ENCODE measurements at regions not wholly inside any gene's neighbourhood (a gene's known extent, or its start where the extent isn't known, plus 50 kb on each side); places are given as distances from the start of the nearest gene placed in this dataset.

GRCh38 chr6:150456466-150456865 lies 87.7 kb downstream of the IYD start:
- POLR2A ChIA-PET = no interaction called here

GRCh38 chr6:150456902-150457643 lies 88.3 kb downstream of the IYD start:
- no peak for DNase-seq
- H3K36me3 Mint-ChIP-seq = no peaks in the 10 kb centered on the region
- H3K27ac ChIP-seq (ENCODE audit: low read length) = no peak overlapping the region
- no peaks in the 10 kb centered on the region for H3K9me3 ChIP-seq
- H3K36me3 ChIP-seq (ENCODE audit: control insufficient read depth in 2 of 2, extremely low read depth in 1 of 2, insufficient read depth in 1 of 2, low read length in 1 of 2) = no peaks in the 10 kb centered on the region
- H3K27me3 ChIP-seq (replicated peaks in 1 of 2; ENCODE audit: control insufficient read depth in 2 of 2, extremely low read depth in 1 of 2, insufficient read depth in 2 of 2, low read length in 1 of 2) = peaks cover 0 to 6% of the 10 kb centered on the region in 2 experiments
- no peak overlapping the region for H3K4me3 ChIP-seq (ENCODE audit: control insufficient read depth in 1 of 2, extremely low read depth in 1 of 2, low read length in 1 of 2)
- no peaks in the 10 kb centered on the region for H3K9me3 Mint-ChIP-seq
- CTCF ChIA-PET = no interaction called here
- WGBS (ENCODE audit: insufficient coverage) = 63% methylated on average over 2 of the region's 7 CpGs
- no peaks in the 10 kb centered on the region for H3K4me1 ChIP-seq (ENCODE audit: control insufficient read depth in 1 of 2, extremely low read depth in 1 of 2, insufficient read depth in 2 of 2, low read length in 2 of 2)
- POLR2A ChIA-PET = no interaction called here
- H3K27ac Mint-ChIP-seq = no peak overlapping the region
- no peak overlapping the region for H3K4me3 Mint-ChIP-seq
- ATAC-seq (replicated peaks in 1 of 4) = no peak
- H3K27me3 Mint-ChIP-seq = peaks cover 3 to 4% of the 10 kb centered on the region in 2 donors
- no peaks in the 10 kb centered on the region for H3K4me1 Mint-ChIP-seq

More at GRCh38 chr6:150456466-150456865, 87.7 kb downstream of the IYD start:
- no peak overlapping the region for H3K4me3 Mint-ChIP-seq
- H3K27ac Mint-ChIP-seq = no peak overlapping the region
- no peaks in the 10 kb centered on the region for H3K9me3 Mint-ChIP-seq
- Histone ChIP-seq H3K4me1 (ENCODE audit: control insufficient read depth in 1 of 2, extremely low read depth in 1 of 2, insufficient read depth in 2 of 2, low read length in 2 of 2) (no peaks in the 10 kb centered on the region), H3K27ac (ENCODE audit: low read length) (no peak overlapping the region), H3K9me3 (no peaks in the 10 kb centered on the region), H3K4me3 (ENCODE audit: control insufficient read depth in 1 of 2, extremely low read depth in 1 of 2, low read length in 1 of 2) (no peak overlapping the region), H3K27me3 (replicated peaks in 1 of 2; ENCODE audit: control insufficient read depth in 2 of 2, extremely low read depth in 1 of 2, insufficient read depth in 2 of 2, low read length in 1 of 2) (peaks cover 0 to 6% of the 10 kb centered on the region in 2 experiments), H3K36me3 (ENCODE audit: control insufficient read depth in 2 of 2, extremely low read depth in 1 of 2, insufficient read depth in 1 of 2, low read length in 1 of 2) (no peaks in the 10 kb centered on the region)
- H3K4me1 Mint-ChIP-seq = no peaks in the 10 kb centered on the region
- H3K27me3 Mint-ChIP-seq = peaks cover 3 to 4% of the 10 kb centered on the region in 2 donors
- no peaks in the 10 kb centered on the region for H3K36me3 Mint-ChIP-seq
- ATAC-seq (replicated peaks in 1 of 4) (no peak), DNase-seq (no peak)
- CTCF ChIA-PET = no interaction called here
- WGBS (ENCODE audit: insufficient coverage) = 100% methylated on average over 1 of the region's 7 CpGs

- no peaks in the 10 kb centered on the region for H3K9me3 Mint-ChIP-seq
- H3K4me1 ChIP-seq (ENCODE audit: control insufficient read depth in 1 of 2, extremely low read depth in 1 of 2, insufficient read depth in 2 of 2, low read length in 2 of 2) = no peaks in the 10 kb centered on the region
- ATAC-seq (replicated peaks in 1 of 4) = no peak
- no peak overlapping the region for H3K4me3 Mint-ChIP-seq
- H3K4me3 ChIP-seq (ENCODE audit: control insufficient read depth in 1 of 2, extremely low read depth in 1 of 2, low read length in 1 of 2) = no peak overlapping the region
- H3K4me1 Mint-ChIP-seq = no peaks in the 10 kb centered on the region
- H3K27ac Mint-ChIP-seq = no peak overlapping the region
- peaks cover 3 to 4% of the 10 kb centered on the region in 2 donors for H3K27me3 Mint-ChIP-seq
- no CpG with 5 or more reads among the region's 5 CpGs for WGBS (ENCODE audit: insufficient coverage)
- no peak for DNase-seq
- no peaks in the 10 kb centered on the region for H3K36me3 Mint-ChIP-seq
- no peak overlapping the region for H3K27ac ChIP-seq (ENCODE audit: low read length)
- ChIA-PET CTCF (no interaction called here), POLR2A (no interaction called here)
- H3K36me3 ChIP-seq (ENCODE audit: control insufficient read depth in 2 of 2, extremely low read depth in 1 of 2, insufficient read depth in 1 of 2, low read length in 1 of 2) = no peaks in the 10 kb centered on the region
- no peaks in the 10 kb centered on the region for H3K9me3 ChIP-seq
- peaks cover 0 to 4% of the 10 kb centered on the region in 2 experiments for H3K27me3 ChIP-seq (replicated peaks in 1 of 2; ENCODE audit: control insufficient read depth in 2 of 2, extremely low read depth in 1 of 2, insufficient read depth in 2 of 2, low read length in 1 of 2)
These were observed 89.8 kb downstream of the IYD start for GRCh38 chr6:150458579-150458978.

GRCh38 chr6:150463852-150464251 lies 95.0 kb downstream of the IYD start:
- Histone ChIP-seq H3K27ac (ENCODE audit: low read length) (no peak overlapping the region), H3K9me3 (no peaks in the 10 kb centered on the region), H3K4me3 (ENCODE audit: control insufficient read depth in 1 of 2, extremely low read depth in 1 of 2, low read length in 1 of 2) (no peak overlapping the region), H3K27me3 (replicated peaks in 1 of 2; ENCODE audit: control insufficient read depth in 2 of 2, extremely low read depth in 1 of 2, insufficient read depth in 2 of 2, low read length in 1 of 2) (peaks cover 0 to 4% of the 10 kb centered on the region in 2 experiments), H3K4me1 (ENCODE audit: control insufficient read depth in 1 of 2, extremely low read depth in 1 of 2, insufficient read depth in 2 of 2, low read length in 2 of 2) (no peaks in the 10 kb centered on the region), H3K36me3 (ENCODE audit: control insufficient read depth in 2 of 2, extremely low read depth in 1 of 2, insufficient read depth in 1 of 2, low read length in 1 of 2) (no peaks in the 10 kb centered on the region)
- POLR2A ChIA-PET = no interaction called here
- 85% methylated on average over 3 of the region's 5 CpGs for WGBS (ENCODE audit: insufficient coverage)
- H3K27me3 Mint-ChIP-seq = no peaks in the 10 kb centered on the region
- ATAC-seq (replicated peaks in 1 of 4) (no peak), DNase-seq (no peak)
- H3K4me3 Mint-ChIP-seq = no peak overlapping the region
- no peaks in the 10 kb centered on the region for H3K4me1 Mint-ChIP-seq
- H3K9me3 Mint-ChIP-seq = no peaks in the 10 kb centered on the region
- no peak overlapping the region for H3K27ac Mint-ChIP-seq
- no peaks in the 10 kb centered on the region for H3K36me3 Mint-ChIP-seq
- CTCF ChIA-PET = no interaction called here

GRCh38 chr6:150464966-150465365 lies 96.2 kb downstream of the IYD start:
- DNase-seq = no peak
- ChIA-PET CTCF (interaction anchor here in 1 of 2 donors (0.6 kb wide), 1 partner anchor 346 kb away, joined by 3 read pairs; no protein-coding TSS in a partner anchor), POLR2A (no interaction called here)
- no peaks in the 10 kb centered on the region for H3K36me3 Mint-ChIP-seq
- WGBS (ENCODE audit: insufficient coverage) = 60% methylated on average over 1 of the region's 2 CpGs
- H3K9me3 Mint-ChIP-seq = no peaks in the 10 kb centered on the region
- no peak overlapping the region for H3K27ac Mint-ChIP-seq
- H3K4me1 ChIP-seq (ENCODE audit: control insufficient read depth in 1 of 2, extremely low read depth in 1 of 2, insufficient read depth in 2 of 2, low read length in 2 of 2) = no peaks in the 10 kb centered on the region
- H3K36me3 ChIP-seq (ENCODE audit: control insufficient read depth in 2 of 2, extremely low read depth in 1 of 2, insufficient read depth in 1 of 2, low read length in 1 of 2) = no peaks in the 10 kb centered on the region
- no peak overlapping the region for H3K27ac ChIP-seq (ENCODE audit: low read length)
- no peaks in the 10 kb centered on the region for H3K4me1 Mint-ChIP-seq
- H3K9me3 ChIP-seq = no peaks in the 10 kb centered on the region
- H3K27me3 ChIP-seq (replicated peaks in 1 of 2; ENCODE audit: control insufficient read depth in 2 of 2, extremely low read depth in 1 of 2, insufficient read depth in 2 of 2, low read length in 1 of 2) = peaks cover 0 to 4% of the 10 kb centered on the region in 2 experiments
- no peak for ATAC-seq (replicated peaks in 1 of 4)
- peaks cover 0 to 1% of the 10 kb centered on the region in 2 donors for H3K27me3 Mint-ChIP-seq
- no peak overlapping the region for H3K4me3 ChIP-seq (ENCODE audit: control insufficient read depth in 1 of 2, extremely low read depth in 1 of 2, low read length in 1 of 2)
- H3K4me3 Mint-ChIP-seq = no peak overlapping the region

GRCh38 chr6:150465610-150466009 lies 96.8 kb downstream of the IYD start:
- ATAC-seq (replicated peaks in 1 of 4) (no peak), DNase-seq (no peak)
- WGBS (ENCODE audit: insufficient coverage) = 100% methylated on average over 1 of the region's 5 CpGs
- H3K9me3 ChIP-seq = no peaks in the 10 kb centered on the region
- H3K27me3 ChIP-seq (replicated peaks in 1 of 2; ENCODE audit: control insufficient read depth in 2 of 2, extremely low read depth in 1 of 2, insufficient read depth in 2 of 2, low read length in 1 of 2) = no peaks in the 10 kb centered on the region
- Mint-ChIP-seq H3K27ac (no peak overlapping the region), H3K9me3 (no peaks in the 10 kb centered on the region), H3K36me3 (no peaks in the 10 kb centered on the region), H3K4me1 (no peaks in the 10 kb centered on the region), H3K27me3 (peaks cover 0 to 4% of the 10 kb centered on the region in 2 donors), H3K4me3 (no peak overlapping the region)
- ChIA-PET CTCF (interaction anchor here in 1 of 2 donors (0.6 kb wide), 1 partner anchor 958 kb away, joined by 3 read pairs; no protein-coding TSS in a partner anchor), POLR2A (no interaction called here)
- no peaks in the 10 kb centered on the region for H3K36me3 ChIP-seq (ENCODE audit: control insufficient read depth in 2 of 2, extremely low read depth in 1 of 2, insufficient read depth in 1 of 2, low read length in 1 of 2)
- no peaks in the 10 kb centered on the region for H3K4me1 ChIP-seq (ENCODE audit: control insufficient read depth in 1 of 2, extremely low read depth in 1 of 2, insufficient read depth in 2 of 2, low read length in 2 of 2)
- no peak overlapping the region for H3K4me3 ChIP-seq (ENCODE audit: control insufficient read depth in 1 of 2, extremely low read depth in 1 of 2, low read length in 1 of 2)
- H3K27ac ChIP-seq (ENCODE audit: low read length) = no peak overlapping the region

All from T-cell (primary cell).